ENCODE measurements at regions not wholly inside any gene's neighbourhood (a gene's known extent, or its start where the extent isn't known, plus 50 kb on each side); places are given as distances from the start of the nearest gene placed in this dataset.

- no peak overlapping the region for H3K27ac ChIP-seq (ENCODE audit: control insufficient read depth, insufficient read depth, low read length)
Observed at GRCh38 chr14:22096514-22096895, 422.9 kb upstream of the OR4E1 start.

GRCh38 chr14:22095860-22096513 is 422.4 kb upstream of the OR4E1 start:
- H4K20me1 ChIP-seq (ENCODE audit: control insufficient read depth, extremely low read depth, insufficient read depth, low read length): no peaks in the 10 kb centered on the region
- DNase-seq (ENCODE audit: low read depth, low spot score) (no peak), FAIRE-seq (no peak)
- no peak overlapping the region for H3K27ac ChIP-seq (ENCODE audit: control insufficient read depth, insufficient read depth, low read length)
- no peaks in the 10 kb centered on the region for H3K4me1 ChIP-seq (ENCODE audit: control insufficient read depth, extremely low read depth, insufficient read depth, low read length)
- H3K9ac ChIP-seq (ENCODE audit: control insufficient read depth, extremely low read depth, insufficient read depth, low read length): no peak overlapping the region
- H3K4me2 ChIP-seq (ENCODE audit: control insufficient read depth, extremely low read depth, insufficient read depth, low read depth, low read length): no peak overlapping the region
- TF ChIP-seq EZH2 (IDR thresholded peaks at IDR 0.05; ENCODE audit: low read length) (no peak), CTCF (optimal IDR thresholded peaks at IDR 0.05 in 1 of 3, IDR thresholded peaks at IDR 0.05 in 1 of 3, conservative IDR thresholded peaks at IDR 0.05 in 1 of 3; ENCODE audit: extremely low read depth in 1 of 3, insufficient read depth in 2 of 3, low read length in 3 of 3) (no peak)
- no peaks in the 10 kb centered on the region for H3K79me2 ChIP-seq (ENCODE audit: control insufficient read depth, insufficient read depth, low read length)
- H3K36me3 ChIP-seq (ENCODE audit: control insufficient read depth in 2 of 2, extremely low read depth in 1 of 2, insufficient read depth in 2 of 2, low read length in 2 of 2): no peaks in the 10 kb centered on the region
- dilution Hi-C loops (cut with MboI; ENCODE audit: extremely low pct_ligation_motif_present, low sequenced_read_pairs): no loop called here
- no peaks in the 10 kb centered on the region for H3K9me1 ChIP-seq (ENCODE audit: control insufficient read depth, extremely low read depth, insufficient read depth, low read length)
- no peaks in the 10 kb centered on the region for H3K27me3 ChIP-seq (ENCODE audit: control insufficient read depth, extremely low read depth, insufficient read depth, low read length)
- no peak overlapping the region for H3K4me3 ChIP-seq (ENCODE audit: control insufficient read depth in 2 of 3, extremely low read depth in 1 of 3, insufficient read depth in 2 of 3, low read depth in 1 of 3, low read length in 3 of 3)
- H3K9me3 ChIP-seq (ENCODE audit: control insufficient read depth, low read depth, low read length): no peaks in the 10 kb centered on the region
- H2AFZ ChIP-seq (ENCODE audit: control insufficient read depth, low read length): no peak overlapping the region

More at GRCh38 chr14:22096514-22096895, 422.9 kb upstream of the OR4E1 start:
- no peak overlapping the region for H3K4me2 ChIP-seq (ENCODE audit: control insufficient read depth, extremely low read depth, insufficient read depth, low read depth, low read length)
- no peaks in the 10 kb centered on the region for H3K4me1 ChIP-seq (ENCODE audit: control insufficient read depth, extremely low read depth, insufficient read depth, low read length)
- no peak for TF ChIP-seq EZH2 (IDR thresholded peaks at IDR 0.05; ENCODE audit: low read length)
- TF ChIP-seq CTCF (optimal IDR thresholded peaks at IDR 0.05 in 1 of 3, IDR thresholded peaks at IDR 0.05 in 1 of 3, conservative IDR thresholded peaks at IDR 0.05 in 1 of 3; ENCODE audit: extremely low read depth in 1 of 3, insufficient read depth in 2 of 3, low read length in 3 of 3): no peak
- dilution Hi-C loops (cut with MboI; ENCODE audit: extremely low pct_ligation_motif_present, low sequenced_read_pairs): no loop called here
- no peaks in the 10 kb centered on the region for H3K36me3 ChIP-seq (ENCODE audit: control insufficient read depth in 2 of 2, extremely low read depth in 1 of 2, insufficient read depth in 2 of 2, low read length in 2 of 2)
- H3K9me1 ChIP-seq (ENCODE audit: control insufficient read depth, extremely low read depth, insufficient read depth, low read length): no peaks in the 10 kb centered on the region
- DNase-seq (ENCODE audit: low read depth, low spot score) (no peak), FAIRE-seq (no peak)
- H3K27me3 ChIP-seq (ENCODE audit: control insufficient read depth, extremely low read depth, insufficient read depth, low read length): no peaks in the 10 kb centered on the region
- no peaks in the 10 kb centered on the region for H3K79me2 ChIP-seq (ENCODE audit: control insufficient read depth, insufficient read depth, low read length)
- no peak overlapping the region for H3K9ac ChIP-seq (ENCODE audit: control insufficient read depth, extremely low read depth, insufficient read depth, low read length)
- H2AFZ ChIP-seq (ENCODE audit: control insufficient read depth, low read length): no peak overlapping the region
- H4K20me1 ChIP-seq (ENCODE audit: control insufficient read depth, extremely low read depth, insufficient read depth, low read length): no peaks in the 10 kb centered on the region
- no peaks in the 10 kb centered on the region for H3K9me3 ChIP-seq (ENCODE audit: control insufficient read depth, low read depth, low read length)
- no peak overlapping the region for H3K4me3 ChIP-seq (ENCODE audit: control insufficient read depth in 2 of 3, extremely low read depth in 1 of 3, insufficient read depth in 2 of 3, low read depth in 1 of 3, low read length in 3 of 3)
